ENCODE measurements at regions not wholly inside any gene's neighbourhood (a gene's known extent, or its start where the extent isn't known, plus 50 kb on each side); places are given as distances from the start of the nearest gene placed in this dataset.

DNA sequence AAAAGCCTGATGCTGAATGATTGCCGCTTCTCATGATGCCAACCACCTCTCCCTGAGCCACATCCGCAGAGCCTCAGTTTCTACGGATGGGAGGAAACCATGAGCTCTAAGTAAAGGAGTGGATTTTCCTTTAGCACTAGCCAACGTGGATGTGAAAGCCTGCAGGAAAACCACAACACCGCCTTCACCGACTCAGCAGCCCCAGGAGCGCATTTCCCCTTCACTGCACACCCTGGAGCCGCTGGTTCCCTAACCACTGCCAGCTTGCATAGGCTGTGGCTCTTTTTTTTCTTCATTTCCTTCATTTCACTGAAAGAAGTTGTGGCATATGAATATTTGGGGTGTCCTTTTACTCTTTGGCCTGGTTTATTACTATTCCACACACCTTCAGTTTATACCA is 50.5 kb upstream of the SSTR4 start:
- Histone ChIP-seq H3K4me3 (ENCODE audit: low read length) (no peak overlapping the region), H3K9me3 (ENCODE audit: control insufficient read depth, low read depth, low read length) (no peaks in the 10 kb centered on the region), H3K4me1 (ENCODE audit: control insufficient read depth, low read depth, low read length) (no peaks in the 10 kb centered on the region), H3K27ac (ENCODE audit: low read length) (no peak overlapping the region), H3K27me3 (ENCODE audit: control insufficient read depth, insufficient read depth, low read length) (no peaks in the 10 kb centered on the region), H3K36me3 (ENCODE audit: control insufficient read depth, low read depth, low read length) (no peaks in the 10 kb centered on the region), H3K9ac (ENCODE audit: low read length) (no peak overlapping the region)

- Histone ChIP-seq H3K9me3 (ENCODE audit: control insufficient read depth, low read depth, low read length) (no peaks in the 10 kb centered on the region), H3K4me3 (ENCODE audit: low read length) (no peak overlapping the region), H3K9ac (ENCODE audit: low read length) (no peak overlapping the region), H3K27me3 (ENCODE audit: control insufficient read depth, insufficient read depth, low read length) (no peaks in the 10 kb centered on the region), H3K36me3 (ENCODE audit: control insufficient read depth, low read depth, low read length) (no peaks in the 10 kb centered on the region), H3K27ac (ENCODE audit: low read length) (no peak overlapping the region), H3K4me1 (ENCODE audit: control insufficient read depth, low read depth, low read length) (no peaks in the 10 kb centered on the region)
These were observed 49.8 kb upstream of the SSTR4 start for GRCh38 chr20:22985239-22985778.
